ENCODE measurements at regions not wholly inside any gene's neighbourhood (a gene's known extent, or its start where the extent isn't known, plus 50 kb on each side); places are given as distances from the start of the nearest gene placed in this dataset.
A peak's percentile ranks its signal among the peaks of the same experiment; 100 is the strongest.

DNA sequence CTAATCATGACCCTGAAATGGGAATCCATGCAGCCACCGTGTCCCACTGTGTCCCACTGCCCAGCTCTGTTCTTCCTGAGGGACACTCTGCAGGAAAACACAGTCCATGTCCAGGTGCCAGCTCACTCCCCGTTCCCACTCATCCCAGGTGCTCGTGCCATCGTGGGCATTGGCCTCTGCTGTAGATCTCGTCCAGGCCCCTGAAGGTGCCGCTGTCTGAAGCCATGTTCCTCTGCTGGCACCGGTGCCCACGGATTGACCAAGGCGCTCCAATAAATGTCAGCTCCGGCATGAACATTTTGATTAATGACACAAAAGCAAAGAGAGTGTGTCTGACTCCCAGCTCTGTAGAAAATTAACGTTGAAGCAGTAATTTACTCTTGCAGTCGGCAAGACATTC is 280.1 kb upstream of the SALL3 start:
- peak; percentile 9 for DNase-seq

- peak; percentile 98 for DNase-seq
These were observed 277.7 kb upstream of the SALL3 start for GRCh38 chr18:78701771-78702396.

DNA sequence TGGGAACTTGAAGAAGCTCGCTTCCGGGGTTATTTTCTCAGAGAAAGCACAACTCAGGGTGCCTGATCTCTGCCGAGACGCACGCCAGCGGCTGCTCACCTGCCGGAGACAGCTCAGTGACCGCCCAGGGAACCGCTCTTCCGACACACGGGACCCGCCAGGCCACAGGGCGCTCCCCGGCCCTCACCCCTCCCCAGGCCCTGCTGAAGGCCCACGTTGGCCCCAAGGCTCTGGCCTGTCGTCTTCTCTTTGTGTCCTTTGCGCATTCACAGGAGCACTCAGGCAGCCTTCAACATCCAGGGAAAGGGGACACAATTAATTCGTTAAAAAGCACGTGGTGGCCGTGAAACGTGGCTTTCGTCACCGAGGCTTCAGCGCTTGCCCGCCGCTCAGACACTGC is 276.3 kb upstream of the SALL3 start:
- DNase-seq: no peak

DNA sequence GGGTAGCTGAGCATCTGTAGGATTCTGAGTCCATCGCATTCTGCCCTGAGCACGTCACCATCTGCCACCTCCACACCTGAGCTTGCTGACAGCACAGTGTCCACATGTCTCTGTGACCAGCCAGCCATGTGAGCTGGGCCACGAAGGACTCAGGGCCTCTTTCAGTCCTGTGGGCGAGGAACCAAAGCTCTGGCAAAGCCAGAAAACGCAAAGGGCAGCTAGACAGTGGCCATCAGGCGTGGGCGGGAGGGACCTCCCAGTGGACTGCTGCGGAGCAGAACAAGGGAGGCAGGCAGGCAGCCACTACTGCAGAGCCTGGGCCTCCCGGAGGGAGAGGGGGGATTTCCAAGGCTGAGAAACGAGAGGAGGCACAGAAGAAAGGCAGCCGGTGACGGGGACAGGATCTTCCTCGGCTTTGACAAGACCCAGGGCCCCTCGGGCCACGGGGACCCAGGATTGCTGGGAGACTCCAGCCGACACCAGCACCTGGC is 274.6 kb upstream of the SALL3 start:
- DNase-seq: no peak

DNA sequence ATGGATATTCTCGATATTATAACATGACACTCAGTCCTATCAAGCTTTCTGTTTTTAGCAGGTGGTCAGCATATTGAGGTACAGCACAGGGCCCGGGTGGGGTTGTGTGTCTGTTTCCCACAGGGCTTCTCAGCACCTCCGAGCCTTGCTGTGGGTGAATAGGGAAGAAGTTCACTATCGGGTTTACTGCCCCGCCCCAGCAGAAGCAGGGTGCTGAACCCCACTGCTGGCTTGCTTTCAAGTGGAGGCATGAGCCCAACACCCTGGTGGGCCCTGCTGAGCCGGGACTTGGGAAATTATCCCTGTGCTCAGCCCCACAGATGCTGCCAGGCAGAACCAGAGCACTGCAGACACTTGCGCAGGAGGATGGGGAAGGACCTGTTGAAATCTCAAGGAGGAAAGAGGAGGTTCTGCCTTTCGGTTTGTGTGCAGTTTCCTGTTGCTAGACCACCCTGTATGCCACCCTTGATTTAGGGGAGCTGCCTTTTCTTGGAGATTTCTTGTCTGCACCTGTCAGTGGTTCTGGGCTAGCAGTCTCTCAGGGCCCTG is 270.3 kb upstream of the SALL3 start:
- DNase-seq: no peak

- no peak for DNase-seq
These were observed 268.3 kb upstream of the SALL3 start for GRCh38 chr18:78711316-78711715.

DNA sequence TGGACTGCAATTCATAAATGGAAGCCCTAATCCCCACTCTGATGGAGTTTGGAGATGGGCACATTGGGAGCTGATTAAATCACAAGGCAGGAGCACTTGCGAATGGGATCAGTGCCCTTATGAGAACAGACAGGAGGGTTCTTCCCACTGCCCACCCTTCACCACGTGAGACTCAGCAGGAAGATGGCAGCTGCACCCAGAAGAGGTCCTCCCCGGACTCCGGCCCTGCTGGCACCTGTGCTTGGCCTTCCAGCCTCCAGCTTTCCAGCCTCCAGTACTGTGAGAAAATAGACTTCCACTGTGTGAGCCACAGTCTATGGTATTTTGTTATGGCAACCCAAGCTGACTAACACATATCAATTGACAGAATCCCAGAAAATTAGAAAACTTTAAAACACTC is 267.6 kb upstream of the SALL3 start:
- no peak for DNase-seq

DNA sequence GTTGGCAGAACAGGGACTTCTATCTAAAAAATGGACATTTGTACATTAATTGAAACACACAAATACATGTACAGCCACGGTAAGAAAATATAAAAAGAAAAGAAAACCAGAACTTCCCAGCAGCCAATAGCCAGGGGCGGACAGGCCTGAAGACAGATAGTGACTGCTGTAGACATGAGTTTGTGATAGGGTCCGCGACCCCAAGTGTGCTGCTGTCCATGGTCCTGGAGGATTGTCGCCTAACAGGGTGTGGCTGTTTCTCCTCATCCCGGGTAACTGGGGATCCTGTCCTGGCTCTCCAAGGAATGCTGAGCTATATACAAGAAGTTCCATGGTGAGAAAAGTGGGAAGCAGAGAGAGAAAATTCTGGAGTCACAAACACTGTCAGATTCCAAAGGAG is 266.5 kb upstream of the SALL3 start:
- DNase-seq: no peak

DNA sequence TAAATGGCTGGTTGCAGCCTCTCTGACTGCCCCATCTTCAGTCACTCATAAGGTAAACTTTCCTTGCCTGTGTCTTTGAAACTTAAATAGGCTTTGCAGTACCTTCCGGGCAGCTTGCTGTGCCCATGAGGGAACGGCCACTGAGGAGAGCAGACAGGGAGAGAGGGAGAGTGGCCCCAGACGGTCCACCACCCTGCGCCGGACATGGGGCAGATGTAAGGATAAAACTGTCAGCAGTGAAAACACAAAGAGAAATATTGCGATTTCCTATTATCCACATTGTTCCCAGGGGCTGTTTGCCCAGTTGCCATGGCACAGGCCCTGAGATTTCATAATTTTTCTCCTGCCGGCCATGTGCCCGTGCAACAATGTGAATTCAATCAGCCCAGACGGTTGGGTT is 265.9 kb upstream of the SALL3 start:
- DNase-seq: no peak

- DNase-seq: no peak
These were observed 263.6 kb upstream of the SALL3 start for GRCh38 chr18:78716022-78716421.

- DNase-seq: no peak
These were observed 263.0 kb upstream of the SALL3 start for GRCh38 chr18:78716581-78716980.

GRCh38 chr18:78717051-78717765 is 262.4 kb upstream of the SALL3 start:
- DNase-seq: no peak

GRCh38 chr18:78717766-78718150 is 261.9 kb upstream of the SALL3 start:
- no peak for DNase-seq

GRCh38 chr18:78719821-78720220 is 259.8 kb upstream of the SALL3 start:
- no peak for DNase-seq

DNA sequence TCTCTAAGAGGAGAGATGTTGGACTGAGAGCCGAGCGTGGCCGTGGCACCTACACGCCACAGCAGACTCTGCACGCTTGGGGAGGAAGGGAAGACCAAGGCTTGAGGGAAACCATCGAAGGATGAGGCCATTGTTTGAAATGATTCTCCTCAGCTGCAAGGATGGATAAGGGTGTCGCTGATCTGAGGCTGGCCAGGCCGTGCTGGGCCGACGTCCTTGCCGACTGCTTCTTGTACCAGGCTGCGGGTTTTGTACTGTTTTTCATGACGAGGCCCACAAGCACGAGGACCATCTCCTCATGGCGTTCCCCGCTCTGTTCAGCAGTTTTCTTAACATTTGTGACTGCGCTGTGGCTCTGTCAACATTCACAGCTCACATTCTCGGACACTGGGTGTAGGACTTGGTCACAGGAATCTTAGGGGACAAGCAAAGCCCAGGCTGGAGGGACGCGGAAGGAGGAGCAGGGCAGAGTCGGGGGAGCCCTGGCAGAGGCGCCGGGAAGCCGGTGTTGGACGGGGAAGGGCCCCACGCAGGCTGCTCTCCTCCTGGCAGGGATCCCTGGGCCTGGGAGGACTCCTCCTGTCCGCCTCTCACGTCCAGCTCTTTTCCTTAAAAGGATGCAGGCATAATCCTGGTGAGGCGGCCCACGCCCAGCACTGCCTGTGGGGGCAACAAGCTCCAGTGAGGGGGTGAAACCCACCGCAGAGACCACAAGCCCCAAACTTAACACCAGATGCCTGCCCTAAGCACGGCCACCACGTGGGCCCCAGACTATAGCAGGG is 259.0 kb upstream of the SALL3 start:
- no peak for DNase-seq

- no peak for DNase-seq
These were observed 258.3 kb upstream of the SALL3 start for GRCh38 chr18:78721238-78721875.

GRCh38 chr18:78721981-78722380 is 257.6 kb upstream of the SALL3 start:
- no peak for DNase-seq

DNA sequence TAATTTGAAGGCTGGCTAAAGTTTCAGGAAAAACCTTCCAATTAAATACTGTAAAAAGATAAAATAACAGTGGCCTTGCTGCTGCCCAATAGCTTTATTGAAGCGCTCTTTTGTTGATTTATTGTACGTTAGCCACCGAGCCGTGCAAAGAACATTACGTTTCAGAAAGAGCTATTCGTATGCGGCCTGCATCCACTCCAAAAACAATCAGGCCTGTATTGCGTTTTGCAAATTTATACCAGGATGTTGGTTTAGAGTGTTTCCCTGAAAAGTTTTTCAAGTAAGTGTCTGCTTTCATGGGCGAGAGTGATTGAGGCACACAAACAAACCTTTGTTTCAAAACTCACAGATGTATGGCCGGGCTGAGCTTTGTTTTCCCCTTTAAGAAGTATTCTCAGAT is 257.2 kb upstream of the SALL3 start:
- DNase-seq: no peak

DNA sequence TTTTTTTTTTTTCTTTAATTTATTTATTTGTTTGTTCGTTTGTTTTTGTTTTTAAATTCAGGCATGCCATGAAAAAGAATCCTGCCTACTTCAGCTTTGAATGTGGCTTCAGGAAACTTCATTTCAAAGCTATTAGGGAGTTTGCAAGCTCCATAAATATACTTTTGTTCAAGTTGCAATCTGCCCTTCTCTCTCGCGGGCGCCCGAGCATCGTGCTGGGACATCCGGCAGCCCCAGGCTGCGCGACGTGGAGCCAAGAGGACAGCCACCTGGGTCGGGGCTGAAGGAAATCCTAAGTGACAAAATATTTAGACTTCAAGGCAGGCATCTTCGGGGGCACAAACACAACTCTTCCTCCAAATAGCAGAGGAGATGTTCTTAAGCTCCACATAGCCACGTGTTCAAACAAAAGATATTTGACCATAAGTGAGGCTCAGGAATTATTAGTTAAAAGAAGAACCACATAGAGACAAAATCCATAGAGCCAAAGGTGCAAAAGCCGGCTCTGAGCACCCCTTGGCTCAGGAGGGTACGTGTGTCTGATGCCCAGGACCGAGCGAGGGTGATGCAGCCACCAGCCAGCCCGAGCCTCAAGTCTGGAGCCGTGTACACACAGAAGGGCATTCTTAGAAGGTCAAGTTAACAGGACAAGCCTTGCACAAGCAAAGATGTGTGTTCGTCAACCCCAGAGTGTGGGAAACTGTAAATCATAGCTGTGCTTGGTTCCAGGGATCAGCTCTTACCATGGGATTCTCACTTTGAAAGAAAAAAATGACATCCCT is 256.5 kb upstream of the SALL3 start:
- DNase-seq: no peak

- DNase-seq: no peak
These were observed 255.3 kb upstream of the SALL3 start for GRCh38 chr18:78724214-78724914.

- DNase-seq: no peak
These were observed 254.2 kb upstream of the SALL3 start for GRCh38 chr18:78725426-78725825.

Measured in COR-L47 (cell line).